Lung (tissue), 11 donors: ENCODE measurements at regions not wholly inside any gene's neighbourhood (a gene's known extent, or its start where the extent isn't known, plus 50 kb on each side); places are given as distances from the start of the nearest gene placed in this dataset.
"Not testable (repeated sequence)": the region's sequence is repeated elsewhere in the genome, so short reads cannot be mapped to it uniquely, and the experiment has no call there.

Source experiments
- ATAC-seq: fragments of 200-7000 bp; cut with Tn5 transposase; one replicate; pipeline ENCODE4 v1.9.1; 2020; ENCODE audit warnings: moderate number of reproducible peaks; ENCODE audit not compliant: insufficient read depth, low FRiP score
- DNase-seq, 3 donors: peaks; one replicate each; pipeline ENCODE4 v3.0.0-alpha.2; 2013 to 2017
- H3K27ac ChIP-seq, 2 donors: one replicate each; pipeline ENCODE4 v1.5.1; 2013; ENCODE audit warnings: mild to moderate bottlenecking in 2 of 2, moderate library complexity in 2 of 2, control low read depth in 1 of 2, inconsistent platforms in 1 of 2, low read depth in 1 of 2, low read length in 1 of 2
- H3K27me3 ChIP-seq, 3 donors: one replicate each; pipeline ENCODE4 v1.5.1; 2013; ENCODE audit warnings: low read length in 2 of 3; ENCODE audit not compliant: control insufficient read depth in 3 of 3, insufficient read depth in 3 of 3
- H3K36me3 ChIP-seq, 4 donors: one replicate each; pipeline ENCODE4 v1.5.1; 2013; ENCODE audit warnings: low read length in 4 of 4, mild to moderate bottlenecking in 1 of 4, moderate library complexity in 1 of 4; ENCODE audit not compliant: control insufficient read depth in 4 of 4, insufficient read depth in 4 of 4
- H3K4me1 ChIP-seq, 5 donors: one replicate each; pipeline ENCODE4 v1.5.1; 2013; ENCODE audit warnings: low read length in 5 of 5, mild to moderate bottlenecking in 2 of 5, moderate library complexity in 1 of 5; ENCODE audit not compliant: control insufficient read depth in 5 of 5, insufficient read depth in 5 of 5
- H3K4me3 ChIP-seq: one replicate; pipeline ENCODE4 v1.5.1; 2013; ENCODE audit warnings: mild to moderate bottlenecking, control low read depth, moderate library complexity
- H3K9ac ChIP-seq, 2 donors: one replicate each; pipeline ENCODE4 v1.5.1; 2013; ENCODE audit warnings: low read length in 2 of 2, control low read depth in 1 of 2; ENCODE audit not compliant: insufficient read depth in 1 of 2
- H3K9me3 ChIP-seq, 4 donors: one replicate each; pipeline ENCODE4 v1.5.1; 2013; ENCODE audit warnings: low read length in 3 of 4, mild to moderate bottlenecking in 1 of 4, moderate library complexity in 1 of 4; ENCODE audit not compliant: control insufficient read depth in 4 of 4, insufficient read depth in 3 of 4
- CTCF ChIP-seq: IDR thresholded peaks from 2 replicates; pipeline ENCODE4 v1.5.1; 2012; ENCODE audit warnings: mild to moderate bottlenecking; ENCODE audit errors: control extremely low read depth, extremely low read depth
- WGBS, 2 donors: extraction: QIAGEN DNeasy Blood & Tissue Kit; methylation state at CpG; one replicate each; pipeline ENCODE4 v1.1.7; 2013; 5-methylcytosine and 5-hydroxymethylcytosine counted together
- donor health status: control.
- donor health status: control.
- donor health status: Bipolar disorder and iron deficiency.
- donor health status: healthy.
- donor health status: DM: yes; HTN: yes; CAD: no.

DNA sequence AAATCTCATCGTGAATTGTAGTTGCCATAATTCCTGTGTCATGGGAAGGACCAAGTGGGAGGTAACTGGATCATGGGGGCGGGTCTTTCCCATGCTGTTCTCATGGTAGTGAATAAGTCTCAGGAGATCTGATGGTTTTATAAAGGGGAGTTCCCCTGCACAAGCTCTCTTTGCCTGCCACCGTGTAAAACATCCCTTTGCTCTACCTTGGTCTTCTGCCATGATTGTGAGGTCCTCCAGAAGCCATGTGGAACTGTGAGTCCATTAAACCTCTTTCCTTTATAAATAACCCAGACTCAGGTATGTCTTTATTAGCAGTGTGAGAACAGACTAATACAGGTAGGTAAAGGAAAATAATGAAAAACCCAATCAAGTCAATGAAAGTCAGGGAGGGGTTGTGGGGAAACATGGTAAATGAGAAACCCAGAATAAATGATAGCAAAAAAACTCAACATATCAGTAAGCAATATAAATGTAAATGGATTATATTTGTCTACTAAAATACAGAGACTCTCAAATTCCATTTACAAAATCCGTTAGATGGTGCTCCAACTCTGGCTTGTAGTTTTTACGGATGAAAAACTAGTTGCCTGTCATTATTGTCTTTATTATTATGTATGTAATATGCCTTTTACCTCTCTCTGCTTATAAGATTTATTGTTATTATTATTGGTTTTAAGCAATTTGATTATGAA, 98.9 kb upstream of the NDUFV2 start:
- ATAC-seq = no peak
- TF ChIP-seq CTCF = no peak
- 91 to 95% methylated on average over 5 of the region's 5 CpGs for WGBS, 2 donors
- Histone ChIP-seq H3K4me1 (peaks cover 0 to 3% (median 0%) of the 10 kb centered on the region in 5 donors), H3K9me3 (no peaks in the 10 kb centered on the region), H3K27ac (no peak overlapping the region), H3K9ac (no peak overlapping the region), H3K4me3 (no peak overlapping the region), H3K27me3 (no peaks in the 10 kb centered on the region), H3K36me3 (no peaks in the 10 kb centered on the region)
- no peak for DNase-seq

DNA sequence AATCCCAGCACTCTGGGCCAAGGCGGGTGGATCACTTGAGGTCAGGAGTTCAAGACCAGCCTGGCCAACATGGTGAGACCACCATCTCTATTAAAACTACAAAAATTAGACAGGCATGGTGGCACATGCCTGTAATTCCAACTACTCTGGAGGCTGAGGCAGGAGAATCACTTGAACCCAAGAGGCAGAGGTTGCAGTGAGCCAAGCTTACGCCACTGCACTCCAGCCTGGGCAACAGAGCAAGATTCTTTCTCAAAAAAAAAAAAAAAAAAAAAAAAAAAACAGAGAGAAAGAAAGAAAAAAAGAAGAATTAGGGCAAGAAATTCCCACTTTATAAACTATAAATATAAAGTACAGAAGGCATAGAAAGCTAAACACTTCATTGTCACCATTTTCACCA, 98.2 kb upstream of the NDUFV2 start:
- H3K27ac ChIP-seq, H3K9me3 ChIP-seq, H3K9ac ChIP-seq, H3K4me3 ChIP-seq, H3K4me1 ChIP-seq, ATAC-seq, H3K36me3 ChIP-seq, H3K27me3 ChIP-seq, DNase-seq: not testable (repeated sequence)
- WGBS, 2 donors = 97% methylated on average over 2 of the region's 2 CpGs

DNA sequence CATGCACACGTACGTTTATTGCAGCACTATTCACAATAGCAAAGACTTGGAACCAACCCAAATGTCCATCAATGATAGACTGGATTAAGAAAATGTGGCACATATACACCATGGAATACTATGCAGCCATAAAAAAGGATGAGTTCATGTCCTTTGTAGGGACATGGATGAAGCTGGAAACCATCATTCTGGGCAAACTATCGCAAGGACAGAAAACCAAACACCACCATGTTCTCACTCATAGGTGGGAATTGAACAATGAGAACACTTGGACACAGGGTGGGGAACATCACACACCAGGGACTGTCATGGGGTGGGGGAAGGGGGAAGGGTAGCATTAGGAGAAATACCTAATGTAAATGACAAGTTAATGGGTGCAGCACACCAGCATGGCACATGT, 94.8 kb upstream of the NDUFV2 start:
- H3K9ac ChIP-seq, H3K27me3 ChIP-seq, H3K27ac ChIP-seq, H3K9me3 ChIP-seq, H3K4me3 ChIP-seq, ATAC-seq, DNase-seq, H3K4me1 ChIP-seq, H3K36me3 ChIP-seq: not testable (repeated sequence)
- 46 to 50% methylated on average over 3 of the region's 3 CpGs for WGBS, 2 donors

DNA sequence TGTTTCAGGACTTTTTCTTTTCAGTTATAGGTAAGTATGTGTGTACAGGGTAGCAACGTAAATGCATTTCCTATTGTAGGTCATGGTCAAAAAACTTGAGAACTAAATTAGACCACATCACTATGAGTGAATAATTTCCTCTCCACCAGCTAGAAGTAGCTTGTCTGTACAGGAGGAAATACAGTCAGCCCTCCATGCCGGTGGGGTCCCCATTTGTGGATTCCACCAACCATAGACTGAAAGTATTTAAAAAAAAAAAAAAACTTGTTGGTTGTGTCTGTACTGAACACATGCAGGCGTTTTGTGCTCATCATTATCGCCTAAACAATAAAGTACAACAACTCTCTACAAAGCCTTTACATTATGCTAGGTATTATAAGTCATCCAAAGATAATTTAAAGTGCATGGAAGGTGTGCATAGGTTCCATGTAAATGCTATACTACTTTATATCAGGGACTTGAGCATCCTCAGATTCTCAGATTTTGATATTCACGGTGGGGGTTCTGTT, 94.2 kb upstream of the NDUFV2 start:
- H3K9me3 ChIP-seq = no peaks in the 10 kb centered on the region
- 80% methylated on average over 5 of the region's 5 CpGs for WGBS, 2 donors
- no peak overlapping the region for H3K9ac ChIP-seq
- no peak for TF ChIP-seq CTCF
- no peak overlapping the region for H3K4me3 ChIP-seq
- no peaks in the 10 kb centered on the region for H3K36me3 ChIP-seq
- H3K27me3 ChIP-seq = no peaks in the 10 kb centered on the region
- no peak overlapping the region for H3K27ac ChIP-seq
- H3K4me1 ChIP-seq = no peaks in the 10 kb centered on the region
- DNase-seq (no peak), ATAC-seq (no peak)
